ENCODE measurements at regions not wholly inside any gene's neighbourhood (a gene's known extent, or its start where the extent isn't known, plus 50 kb on each side); places are given as distances from the start of the nearest gene placed in this dataset.
"Not testable (repeated sequence)": the region's sequence is repeated elsewhere in the genome, so short reads cannot be mapped to it uniquely, and the experiment has no call there.

GRCh38 chr1:206374725-206375124 lies 95.6 kb upstream of the IKBKE start:
- TF ChIP-seq REST (IDR thresholded peaks at IDR 0.05; ENCODE audit: unreplicated experiment); CTCF (conservative IDR thresholded peaks at IDR 0.05; ENCODE audit: low read depth in 2 of 2); EZH2 (IDR thresholded peaks at IDR 0.05; ENCODE audit: low read depth, unreplicated experiment); CREB1 (CRISPR knock-in tag; IDR thresholded peaks at IDR 0.05; ENCODE audit: low read depth); EZH2phosphoT487 (IDR thresholded peaks at IDR 0.05; ENCODE audit: unreplicated experiment); ZNF114 (CRISPR knock-in tag; IDR thresholded peaks at IDR 0.05); ETS1 (IDR thresholded peaks at IDR 0.05); POLR2AphosphoS5 (IDR thresholded peaks at IDR 0.05; ENCODE audit: low read depth); ZNF331 (CRISPR knock-in tag; IDR thresholded peaks at IDR 0.05; ENCODE audit: low read depth); JUNB (IDR thresholded peaks at IDR 0.05; ENCODE audit: unreplicated experiment): not testable (repeated sequence)

Data from GM23338 (cell line).